ENCODE measurements at regions not wholly inside any gene's neighbourhood (a gene's known extent, or its start where the extent isn't known, plus 50 kb on each side); places are given as distances from the start of the nearest gene placed in this dataset.

GRCh38 chr6:90955246-90955645 is 368.4 kb upstream of the MAP3K7 start:
- TF ChIP-seq, protein P1, sequence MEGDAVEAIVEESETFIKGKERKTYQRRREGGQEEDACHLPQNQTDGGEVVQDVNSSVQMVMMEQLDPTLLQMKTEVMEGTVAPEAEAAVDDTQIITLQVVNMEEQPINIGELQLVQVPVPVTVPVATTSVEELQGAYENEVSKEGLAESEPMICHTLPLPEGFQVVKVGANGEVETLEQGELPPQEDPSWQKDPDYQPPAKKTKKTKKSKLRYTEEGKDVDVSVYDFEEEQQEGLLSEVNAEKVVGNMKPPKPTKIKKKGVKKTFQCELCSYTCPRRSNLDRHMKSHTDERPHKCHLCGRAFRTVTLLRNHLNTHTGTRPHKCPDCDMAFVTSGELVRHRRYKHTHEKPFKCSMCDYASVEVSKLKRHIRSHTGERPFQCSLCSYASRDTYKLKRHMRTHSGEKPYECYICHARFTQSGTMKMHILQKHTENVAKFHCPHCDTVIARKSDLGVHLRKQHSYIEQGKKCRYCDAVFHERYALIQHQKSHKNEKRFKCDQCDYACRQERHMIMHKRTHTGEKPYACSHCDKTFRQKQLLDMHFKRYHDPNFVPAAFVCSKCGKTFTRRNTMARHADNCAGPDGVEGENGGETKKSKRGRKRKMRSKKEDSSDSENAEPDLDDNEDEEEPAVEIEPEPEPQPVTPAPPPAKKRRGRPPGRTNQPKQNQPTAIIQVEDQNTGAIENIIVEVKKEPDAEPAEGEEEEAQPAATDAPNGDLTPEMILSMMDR (IDR thresholded peaks at IDR 0.05; ENCODE audit: control insufficient read depth, extremely low read depth, insufficient read depth) = no peak
- no peak overlapping the region for H3K4me3 ChIP-seq (ENCODE audit: low read depth, low read length)
- no peak for DNase-seq (ENCODE audit: low read depth)

- no peak for DNase-seq (ENCODE audit: low read depth)
Measured at GRCh38 chr6:90953405-90954161, 366.7 kb upstream of the MAP3K7 start.

DNA sequence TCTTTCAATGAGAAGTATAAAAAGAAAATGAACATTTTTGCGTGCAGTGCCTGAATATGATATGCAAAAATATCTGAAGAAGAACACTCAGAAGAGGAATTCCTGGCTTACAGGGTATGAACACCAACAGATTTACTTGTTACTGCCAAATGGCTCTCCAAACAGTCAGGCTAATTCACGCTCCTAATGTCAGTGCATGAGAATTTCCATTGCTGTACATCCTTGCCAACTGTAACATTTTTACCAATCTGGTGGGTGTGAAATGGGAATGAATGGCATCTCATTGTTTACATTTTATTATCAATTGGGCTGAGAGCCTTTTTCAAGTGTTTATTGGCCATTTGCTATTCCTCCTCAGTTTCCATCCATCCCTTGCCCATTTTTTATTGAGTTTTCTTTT is 365.3 kb upstream of the MAP3K7 start:
- no peak overlapping the region for H3K4me3 ChIP-seq (ENCODE audit: low read depth, low read length)
- TF ChIP-seq, protein P1 (IDR thresholded peaks at IDR 0.05; ENCODE audit: control insufficient read depth, extremely low read depth, insufficient read depth) = no peak
- DNase-seq (ENCODE audit: low read depth) = no peak

More at GRCh38 chr6:90953405-90954161, 366.7 kb upstream of the MAP3K7 start:
- H3K4me3 ChIP-seq (ENCODE audit: low read depth, low read length) = no peak overlapping the region
- TF ChIP-seq, protein P1 (IDR thresholded peaks at IDR 0.05; ENCODE audit: control insufficient read depth, extremely low read depth, insufficient read depth) = no peak

DNA sequence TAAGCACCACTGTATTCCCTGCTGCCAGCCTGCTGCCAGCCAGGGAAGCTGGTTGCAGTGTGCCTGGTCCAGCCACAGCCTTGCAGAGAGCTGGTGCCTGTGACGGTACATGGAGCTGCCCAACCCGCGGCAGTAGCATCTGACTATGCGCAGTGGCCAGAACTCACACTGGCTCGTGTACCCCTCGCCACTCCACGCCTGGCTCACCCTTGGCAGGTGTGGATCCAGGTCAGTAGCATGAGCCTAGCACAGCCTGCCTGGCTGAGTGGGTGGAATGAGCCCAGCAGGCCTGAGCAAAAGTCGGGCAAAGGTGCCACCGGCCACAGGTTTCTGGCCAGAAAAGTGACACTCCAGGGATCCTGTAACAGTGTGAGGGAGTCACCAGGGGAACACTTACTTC is 361.7 kb upstream of the MAP3K7 start:
- no peak for DNase-seq (ENCODE audit: low read depth)
- TF ChIP-seq, protein P1 (IDR thresholded peaks at IDR 0.05; ENCODE audit: control insufficient read depth, extremely low read depth, insufficient read depth) = no peak

DNA sequence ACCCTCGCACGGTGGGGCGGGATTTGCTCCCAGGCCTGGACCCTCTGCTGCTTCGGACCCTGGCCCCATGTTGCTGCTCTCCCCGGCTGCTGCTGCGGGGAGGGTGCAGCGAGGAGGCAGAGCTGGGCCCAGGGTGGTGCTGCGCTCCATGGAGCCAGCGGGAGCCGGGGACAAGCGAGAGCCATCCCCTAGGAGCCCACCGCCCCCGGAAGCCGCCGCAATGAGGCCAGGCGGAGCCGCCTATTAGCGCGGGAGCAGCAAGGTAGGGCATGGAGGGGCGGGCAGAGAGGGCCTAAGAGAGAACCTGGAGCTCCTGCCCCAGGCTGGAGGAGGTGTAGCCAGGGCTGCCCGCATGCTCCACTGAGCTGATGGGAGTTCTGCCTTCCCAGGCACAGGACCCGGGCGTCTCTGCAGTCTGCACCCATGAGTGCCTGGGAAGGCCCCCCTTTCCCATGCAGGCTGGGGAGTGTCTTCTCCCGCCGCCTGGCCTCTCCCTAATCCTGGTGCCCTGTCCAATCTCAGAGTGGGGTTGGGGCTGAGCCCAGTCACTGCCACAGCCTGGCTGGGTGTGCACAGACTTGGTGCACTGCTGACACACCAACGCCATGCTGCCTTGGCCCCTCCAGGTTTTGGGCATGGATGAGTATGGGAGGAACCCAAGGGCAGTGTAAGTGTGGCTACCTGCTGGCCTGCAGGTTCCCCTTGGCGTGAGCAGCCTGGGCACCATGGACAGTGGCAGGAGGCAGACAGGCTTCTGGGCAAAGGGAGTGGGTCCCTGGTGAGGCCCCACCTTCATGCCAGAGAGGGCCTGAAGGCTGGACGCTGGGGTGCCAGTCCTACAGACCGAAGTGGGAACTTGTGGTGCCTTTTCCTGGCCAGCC is 360.6 kb upstream of the MAP3K7 start:
- DNase-seq (ENCODE audit: low read depth) = no peak
- no peak overlapping the region for H3K4me3 ChIP-seq (ENCODE audit: low read depth, low read length)
- TF ChIP-seq, protein P1 (IDR thresholded peaks at IDR 0.05; ENCODE audit: control insufficient read depth, extremely low read depth, insufficient read depth) = no peak

More for the DNA sequence above, 361.7 kb upstream of the MAP3K7 start:
- no peak overlapping the region for H3K4me3 ChIP-seq (ENCODE audit: low read depth, low read length)

- DNase-seq (ENCODE audit: low read depth) = no peak
- H3K4me3 ChIP-seq (ENCODE audit: low read depth, low read length) = no peak overlapping the region
- TF ChIP-seq, protein P1 (IDR thresholded peaks at IDR 0.05; ENCODE audit: control insufficient read depth, extremely low read depth, insufficient read depth) = no peak
Measured at GRCh38 chr6:90941885-90942284, 355.0 kb upstream of the MAP3K7 start.
